ENCODE measurements at regions not wholly inside any gene's neighbourhood (a gene's known extent, or its start where the extent isn't known, plus 50 kb on each side); places are given as distances from the start of the nearest gene placed in this dataset.

GRCh38 chr1:14462851-14463250 is 135.6 kb upstream of the KAZN start:
- TF ChIP-seq CTCF (IDR thresholded peaks at IDR 0.05) (no peak), POLR2AphosphoS5 (IDR thresholded peaks at IDR 0.05) (no peak), POLR2A (IDR thresholded peaks at IDR 0.05) (no peak)
